HG02981 (cell line): ENCODE measurements at regions not wholly inside any gene's neighbourhood (a gene's known extent, or its start where the extent isn't known, plus 50 kb on each side); places are given as distances from the start of the nearest gene placed in this dataset.

Experiments
- ATAC-seq: cut with Tn5 transposase; IDR thresholded peaks from one replicate; pipeline ENCODE4 v1.9.1; 2021; ENCODE audit warnings: mild to moderate bottlenecking, moderate library complexity; ENCODE audit not compliant: unreplicated experiment

- ATAC-seq = no peak
Observed at GRCh38 chr14:56498112-56498511, 81.5 kb upstream of the TMEM260 start.

GRCh38 chr14:56501909-56502530 lies 77.6 kb upstream of the TMEM260 start:
- ATAC-seq = no peak

- no peak for ATAC-seq
Observed at GRCh38 chr14:56505361-56505760, 74.2 kb upstream of the TMEM260 start.

DNA sequence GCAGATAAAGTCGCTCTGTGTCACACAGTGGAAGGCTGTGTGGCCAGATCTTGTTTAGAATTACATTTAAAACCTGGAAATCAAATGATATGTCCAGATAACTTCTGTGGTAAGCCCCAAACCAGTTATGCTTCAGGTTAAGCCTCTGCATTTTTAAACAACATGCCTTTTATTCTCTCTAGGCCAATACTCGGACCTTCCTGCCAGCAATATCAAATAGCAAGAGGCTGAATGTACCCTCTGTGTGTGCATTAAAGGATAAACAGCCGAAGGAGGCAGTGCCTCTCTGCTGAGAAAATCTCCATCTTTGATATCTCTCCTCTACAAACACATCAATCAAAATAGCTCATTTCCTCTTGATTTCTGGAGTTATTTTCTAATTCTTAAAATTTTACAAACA lies 67.1 kb upstream of the TMEM260 start:
- ATAC-seq = no peak

DNA sequence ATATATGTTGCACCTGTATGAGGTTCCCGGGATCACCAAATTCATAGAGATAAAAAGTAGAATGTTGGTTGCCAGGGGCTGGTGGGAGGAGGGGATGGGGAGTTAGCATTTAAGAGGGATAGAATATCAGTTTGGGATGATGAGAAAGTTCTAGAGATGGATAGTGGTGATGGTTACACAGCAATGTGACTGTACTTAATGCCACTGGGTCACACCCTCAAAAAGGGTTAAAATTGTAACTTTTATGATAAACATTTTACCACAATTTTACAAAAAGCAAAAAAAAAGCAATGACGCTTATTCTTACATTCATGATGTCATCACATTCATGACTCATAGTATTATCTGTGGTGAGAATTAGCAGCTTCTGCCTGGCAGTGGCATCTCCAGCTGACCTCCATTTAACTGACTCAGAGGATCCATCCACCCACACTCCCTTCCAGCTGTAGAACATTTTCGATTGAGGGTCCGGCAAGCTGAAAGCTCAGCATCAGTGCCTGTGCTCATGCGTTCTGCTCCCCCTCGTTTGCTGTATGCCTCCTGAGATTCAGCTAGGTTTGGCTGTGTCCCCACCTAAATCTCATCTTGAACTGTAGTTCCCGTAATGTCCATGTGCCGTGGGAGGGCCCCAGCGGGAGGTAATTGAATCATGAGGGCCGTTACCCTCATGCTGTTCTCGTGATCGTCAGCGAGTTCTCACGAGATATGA lies 64.8 kb upstream of the TMEM260 start:
- ATAC-seq = no peak

GRCh38 chr14:56515739-56516138 lies 63.9 kb upstream of the TMEM260 start:
- ATAC-seq = no peak

DNA sequence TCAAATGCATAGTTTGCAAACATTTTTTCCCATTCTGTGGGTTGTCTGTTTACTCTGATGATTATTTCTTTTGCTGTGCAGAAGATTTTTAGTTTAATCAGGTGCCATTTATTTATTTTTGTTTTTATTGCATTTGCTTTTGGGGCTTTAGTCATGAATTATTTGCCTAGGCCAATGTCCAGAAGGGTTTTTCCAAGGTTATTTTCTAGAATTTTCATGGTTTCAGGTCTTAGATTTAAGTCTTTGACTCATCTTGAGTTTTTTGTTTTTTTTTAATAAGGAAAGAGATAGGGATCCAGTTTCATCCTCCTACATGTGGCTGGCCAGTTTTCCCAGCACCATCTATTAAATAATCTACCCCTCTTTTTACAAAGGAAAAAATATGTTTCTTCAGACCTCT lies 57.2 kb upstream of the TMEM260 start:
- no peak for ATAC-seq

DNA sequence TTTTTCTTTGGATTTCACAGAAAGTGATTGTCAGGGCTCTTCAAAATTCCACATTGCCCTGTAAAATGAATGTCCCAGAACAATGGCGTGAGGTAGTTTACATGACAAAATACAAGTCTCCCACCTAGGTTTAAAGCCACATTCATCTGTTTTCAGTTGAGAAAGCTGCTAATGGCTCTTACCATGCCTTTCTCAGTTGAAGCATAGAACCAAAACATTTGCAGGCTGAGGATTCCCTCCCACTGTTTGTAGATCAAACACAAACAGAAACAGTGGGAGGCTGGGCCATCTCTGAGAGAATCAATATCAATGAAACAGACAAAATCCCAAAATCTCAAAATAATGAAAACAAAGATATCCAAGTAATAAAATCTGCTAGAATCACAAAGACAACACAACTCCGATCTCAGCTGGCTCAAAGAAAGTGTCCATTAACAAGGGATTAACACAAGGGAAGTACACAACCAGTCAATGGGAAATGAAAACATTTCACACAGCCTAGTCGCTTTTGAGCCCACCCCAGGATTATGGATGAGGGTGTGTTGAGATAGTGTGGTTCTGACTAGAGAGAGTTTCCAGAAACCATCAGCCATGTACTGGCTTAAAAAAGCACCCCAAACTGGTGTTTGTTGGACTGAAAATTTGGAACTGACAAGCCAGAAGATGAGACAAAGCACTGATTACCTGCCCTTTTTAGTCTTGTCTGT lies 54.5 kb upstream of the TMEM260 start:
- no peak for ATAC-seq

DNA sequence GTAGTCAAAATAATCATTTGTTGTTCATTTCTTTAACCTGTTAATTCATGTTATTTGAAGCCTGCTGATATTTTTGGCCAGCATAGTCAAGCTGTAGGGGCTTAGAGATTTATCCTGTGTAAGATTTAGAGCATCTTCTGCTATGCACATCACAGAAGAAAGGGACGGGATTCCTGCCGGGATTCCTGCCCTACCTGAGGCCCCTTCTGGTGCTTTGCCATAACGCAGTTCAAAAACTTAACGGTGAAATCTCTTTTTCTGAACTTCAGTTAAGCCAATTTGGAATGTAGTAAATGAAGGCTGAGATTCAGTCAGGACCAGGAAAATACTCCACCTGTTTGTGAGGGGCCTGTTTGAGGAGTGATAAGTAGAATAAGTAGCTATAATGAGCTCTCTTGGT lies 50.7 kb upstream of the TMEM260 start:
- ATAC-seq = no peak
